HepG2 (cell line): ENCODE measurements at regions not wholly inside any gene's neighbourhood (a gene's known extent, or its start where the extent isn't known, plus 50 kb on each side); places are given as distances from the start of the nearest gene placed in this dataset.

ENCODE experiments used
- ATAC-seq: fragments of 200-7000 bp; cut with Tn5 transposase; 3 replicates; pipeline ENCODE4 v1.9.1; 2020; ENCODE audit warnings: mild to moderate bottlenecking, moderate library complexity
- BruUV-seq: library from RNA; stranded (reverse); fragments of 400-500 nt; replicated peaks from 2 replicates; lab custom pipeline; 2021; lab: Mats Ljungman, UMichigan
- CTCF ChIA-PET: fragments of 300-600 bp; formaldehyde crosslinking; extraction: SDS; loops from one replicate; lab custom pipeline; 2021; ENCODE audit warnings: low total read pairs, inconsistent platforms, low intra/inter-chr PET ratio; lab: Yijun Ruan, JAX
- POLR2A ChIA-PET: fragments of 350-600 bp; sonication (Branson Sonifier 250); formaldehyde crosslinking; loops from one replicate; lab custom pipeline; 2020; ENCODE audit warnings: antibody characterized with exemption, inconsistent platforms; lab: Yijun Ruan, JAX
- DNase-seq: peaks from one replicate; pipeline ENCODE4 v3.0.0-alpha.2; 2015; ENCODE audit warnings: low spot score
- FAIRE-seq: peaks from 3 replicates; lab custom pipeline; 2011; peaks lifted over from hg19 to GRCh38; lab: Jason Lieb, UNC
- H2AFZ ChIP-seq: one replicate; pipeline ENCODE4 v1.6.1; 2011; ENCODE audit warnings: low read length, inconsistent platforms
- H3K27ac ChIP-seq: fragments of 300-600 bp; 3 replicates; pipeline ENCODE4 v1.8.0; 2011; ENCODE audit warnings: mixed run types, mild to moderate bottlenecking, mixed read lengths, low read length, inconsistent platforms; ENCODE audit not compliant: insufficient read depth; ENCODE audit errors: extremely low read length
- H3K27me3 ChIP-seq, 2 experiments: fragments of 200-600 bp in 1 of 2; 2 replicates in 1 of 2; 3 replicates in 1 of 2; pipeline versions ENCODE4 v1.6.0 to v1.8.0; 2011; ENCODE audit warnings: low read length in 2 of 2, mild to moderate bottlenecking in 2 of 2, moderate library complexity in 2 of 2, inconsistent platforms in 1 of 2; ENCODE audit not compliant: insufficient read depth in 2 of 2, control insufficient read depth in 1 of 2
- H3K36me3 ChIP-seq, 2 experiments: fragments of 200-600 bp in 1 of 2; replicated peaks in 1 of 2; 2 replicates in 1 of 2; 3 replicates in 1 of 2; pipeline versions ENCODE4 v1.5.1 to v1.8.0; 2011; ENCODE audit warnings: low read length in 2 of 2, inconsistent platforms in 1 of 2; ENCODE audit not compliant: insufficient read depth in 2 of 2, control insufficient read depth in 1 of 2
- H3K4me1 ChIP-seq: 2 replicates; pipeline ENCODE4 v1.5.1; 2012; ENCODE audit warnings: low read length, inconsistent platforms; ENCODE audit not compliant: insufficient read depth
- H3K4me2 ChIP-seq: 2 replicates; pipeline ENCODE4 v1.6.0; 2011; ENCODE audit warnings: low read depth, low read length, inconsistent platforms
- H3K4me3 ChIP-seq, 3 experiments: fragments of 200-600 bp in 1 of 3; sonication (generic), shearing (Covaris generic) in 1 of 3; replicated peaks in 1 of 3; 2 replicates each; pipeline ENCODE4 v1.5.1; 2011 to 2016; ENCODE audit warnings: low read length in 3 of 3, inconsistent platforms in 2 of 3, low read depth in 2 of 3, mild to moderate bottlenecking in 2 of 3, control low read depth in 1 of 3, mixed read lengths in 1 of 3; ENCODE audit not compliant: insufficient read depth in 1 of 3
- H3K79me2 ChIP-seq: one replicate; pipeline ENCODE4 v1.6.1; 2011; ENCODE audit warnings: low read length, inconsistent platforms; ENCODE audit not compliant: insufficient read depth
- H3K9ac ChIP-seq: 2 replicates; pipeline ENCODE4 v1.6.0; 2011; ENCODE audit warnings: mild to moderate bottlenecking, low read depth, low read length, inconsistent platforms; ENCODE audit not compliant: insufficient read depth
- H3K9me3 ChIP-seq: 2 replicates; pipeline ENCODE4 v1.5.1; 2012; ENCODE audit warnings: mild to moderate bottlenecking, low read length
- H4K20me1 ChIP-seq: 2 replicates; pipeline ENCODE4 v1.6.0; 2011; ENCODE audit warnings: inconsistent platforms, mild to moderate bottlenecking, low read length, moderate library complexity; ENCODE audit not compliant: insufficient read depth
- DBP ChIP-seq: sonication (generic); formaldehyde crosslinking; IDR thresholded peaks from 2 replicates; pipeline ENCODE4 v1.4.0; 2020; ENCODE audit warnings: missing genetic modification reagents; ENCODE audit errors: not compliant biosample characterization
- DPF2 ChIP-seq: sonication (generic); formaldehyde crosslinking; IDR thresholded peaks from 2 replicates; pipeline ENCODE4 v1.4.0; 2020; ENCODE audit warnings: mild to moderate bottlenecking, low read depth, missing genetic modification reagents, borderline replicate concordance
- EEA1 ChIP-seq: sonication (generic); formaldehyde crosslinking; IDR thresholded peaks from 2 replicates; pipeline ENCODE4 v1.5.1; 2020; ENCODE audit warnings: mild to moderate bottlenecking, missing genetic modification reagents, borderline replicate concordance
- FOSL2 ChIP-seq: sonication (generic); formaldehyde crosslinking; IDR thresholded peaks from 2 replicates; pipeline ENCODE4 v1.4.0; 2020; ENCODE audit warnings: missing genetic modification reagents
- HOXA7 ChIP-seq: sonication (generic); formaldehyde crosslinking; IDR thresholded peaks from 2 replicates; pipeline ENCODE4 v1.8.1; 2022; ENCODE audit warnings: mild to moderate bottlenecking, missing genetic modification reagents, moderate library complexity
- JUNB ChIP-seq: sonication (generic); formaldehyde crosslinking; IDR thresholded peaks from 2 replicates; pipeline ENCODE4 v1.8.0; 2022; ENCODE audit warnings: missing genetic modification reagents, mild to moderate bottlenecking, borderline replicate concordance
- MXD4 ChIP-seq: IDR thresholded peaks from 2 replicates; pipeline ENCODE4 v1.6.1; 2016; ENCODE audit warnings: mild to moderate bottlenecking, missing biosample characterization, missing genetic modification reagents
- NFE2 ChIP-seq: sonication (generic); formaldehyde crosslinking; IDR thresholded peaks from 2 replicates; pipeline ENCODE4 v1.4.0; 2020; ENCODE audit warnings: missing genetic modification reagents
- RFXANK ChIP-seq: IDR thresholded peaks from 2 replicates; pipeline ENCODE4 v1.6.1; 2016
- SOX5 ChIP-seq: IDR thresholded peaks from 2 replicates; pipeline ENCODE4 v1.6.1; 2016; ENCODE audit warnings: borderline replicate concordance
- SRSF9 ChIP-seq: fragments of 200-400 bp; formaldehyde crosslinking; IDR thresholded peaks from 2 replicates; pipeline ENCODE4 v1.6.1; 2018; ENCODE audit warnings: borderline replicate concordance, mild to moderate bottlenecking, low read depth, low read length; ENCODE audit not compliant: insufficient read depth, poor library complexity, severe bottlenecking
- ZNF3 ChIP-seq: IDR thresholded peaks from 2 replicates; pipeline ENCODE4 v1.7.0; 2017; ENCODE audit warnings: inconsistent platforms
- ZNF335 ChIP-seq: sonication (generic); formaldehyde crosslinking; IDR thresholded peaks from 2 replicates; pipeline ENCODE4 v1.4.0; 2020; ENCODE audit warnings: missing genetic modification reagents
- ZNF7 ChIP-seq: IDR thresholded peaks from 2 replicates; pipeline ENCODE4 v1.6.1; 2016; ENCODE audit warnings: missing biosample characterization, missing genetic modification reagents
- ZNF709 ChIP-seq: sonication (generic); formaldehyde crosslinking; IDR thresholded peaks from 2 replicates; pipeline ENCODE4 v1.5.0; 2020; ENCODE audit warnings: mild to moderate bottlenecking, missing genetic modification reagents
- ZSCAN5A ChIP-seq: sonication (generic); formaldehyde crosslinking; IDR thresholded peaks from 2 replicates; pipeline ENCODE4 v1.8.0; 2022; ENCODE audit warnings: mild to moderate bottlenecking, missing genetic modification reagents, borderline replicate concordance
- WGBS: methylation state at CpG from one replicate; pipeline ENCODE4 v1.1.6; 2017; ENCODE audit warnings: low lambda C conversion rate; 5-methylcytosine and 5-hydroxymethylcytosine counted together
- in situ Hi-C: cut with HindIII; loops from 2 replicates; pipeline ENCODE4 v1.10.0; 2017; ENCODE audit warnings: low pct_unique_long_range_greater_than_20kb; ENCODE audit not compliant: extremely low pct_ligation_motif_present
- intact Hi-C: fragments of 100-400 bp; cut with micrococcal nuclease; formaldehyde crosslinking; loops from one replicate; pipeline ENCODE4 v1.10.0; 2022; ENCODE audit not compliant: unreplicated experiment

GRCh38 chr3:25266677-25267076, 161.4 kb upstream of the RARB start:
- no peak for ATAC-seq
- WGBS, result 0% methylated on average over 1 of the region's 1 CpG
- in situ Hi-C loops (no loop called here), intact Hi-C loops (no loop called here)
- Histone ChIP-seq H3K4me2 (no peak overlapping the region), H3K9me3 (no peaks in the 10 kb centered on the region), H3K27me3 (no peaks in the 10 kb centered on the region), H3K4me1 (no peaks in the 10 kb centered on the region), H3K79me2 (no peaks in the 10 kb centered on the region), H3K9ac (no peak overlapping the region), H3K27ac (no peak overlapping the region), H3K36me3 (no peaks in the 10 kb centered on the region), H4K20me1 (no peaks in the 10 kb centered on the region), H2AFZ (no peak overlapping the region), H3K4me3 (no peak overlapping the region)
- no peak for FAIRE-seq
- CTCF ChIA-PET, result no interaction called here
- DNase-seq, result no peak
- POLR2A ChIA-PET, result no interaction called here
- no TSS peak for BruUV-seq
- TF ChIP-seq ZNF709 (CRISPR knock-in tag) (no peak), NFE2 (CRISPR knock-in tag) (no peak), MXD4 (CRISPR knock-in tag) (no peak), FOSL2 (no peak), SOX5 (no peak), JUNB (CRISPR knock-in tag) (no peak), ZNF7 (CRISPR knock-in tag) (no peak)
- TF ChIP-seq, all 625 proteins: peak for 0

- H3K79me2 ChIP-seq, result no peaks in the 10 kb centered on the region
- peaks cover 0 to 2% of the 10 kb centered on the region in 2 experiments; a peak in 1 of 5 replicates for H3K27me3 ChIP-seq
- no peak overlapping the region for H3K27ac ChIP-seq
- no peak overlapping the region for H2AFZ ChIP-seq
- ATAC-seq (no peak), DNase-seq (no peak), FAIRE-seq (no peak)
- H3K4me3 ChIP-seq, result no peak overlapping the region
- no peaks in the 10 kb centered on the region for H4K20me1 ChIP-seq
- in situ Hi-C loops, result no loop called here
- no peak overlapping the region for H3K9ac ChIP-seq
- ChIA-PET CTCF (no interaction called here), POLR2A (no interaction called here)
- no peaks in the 10 kb centered on the region for H3K36me3 ChIP-seq
- no peaks in the 10 kb centered on the region for H3K4me1 ChIP-seq
- no TSS peak for BruUV-seq
- 3% methylated on average over 2 of the region's 3 CpGs for WGBS
- no peaks in the 10 kb centered on the region for H3K9me3 ChIP-seq
- intact Hi-C loops, result no loop called here
- H3K4me2 ChIP-seq, result no peak overlapping the region
- TF ChIP-seq ZNF335 (CRISPR knock-in tag), result no peak
- TF ChIP-seq ZNF3 (CRISPR knock-in tag), result no peak
- TF ChIP-seq EEA1 (CRISPR knock-in tag), result no peak
- TF ChIP-seq HOXA7 (CRISPR knock-in tag), result no peak
- no peak for TF ChIP-seq DPF2 (CRISPR knock-in tag)
- no peak for TF ChIP-seq ZSCAN5A (CRISPR knock-in tag)
- TF ChIP-seq SRSF9, result no peak
- TF ChIP-seq RFXANK (CRISPR knock-in tag), result no peak
- TF ChIP-seq DBP (CRISPR knock-in tag), result no peak
Measured at GRCh38 chr3:25272090-25272489, 156.0 kb upstream of the RARB start.
